ENCODE measurements at regions not wholly inside any gene's neighbourhood (a gene's known extent, or its start where the extent isn't known, plus 50 kb on each side); places are given as distances from the start of the nearest gene placed in this dataset.
A peak's percentile ranks its signal among the peaks of the same experiment; 100 is the strongest.

DNA sequence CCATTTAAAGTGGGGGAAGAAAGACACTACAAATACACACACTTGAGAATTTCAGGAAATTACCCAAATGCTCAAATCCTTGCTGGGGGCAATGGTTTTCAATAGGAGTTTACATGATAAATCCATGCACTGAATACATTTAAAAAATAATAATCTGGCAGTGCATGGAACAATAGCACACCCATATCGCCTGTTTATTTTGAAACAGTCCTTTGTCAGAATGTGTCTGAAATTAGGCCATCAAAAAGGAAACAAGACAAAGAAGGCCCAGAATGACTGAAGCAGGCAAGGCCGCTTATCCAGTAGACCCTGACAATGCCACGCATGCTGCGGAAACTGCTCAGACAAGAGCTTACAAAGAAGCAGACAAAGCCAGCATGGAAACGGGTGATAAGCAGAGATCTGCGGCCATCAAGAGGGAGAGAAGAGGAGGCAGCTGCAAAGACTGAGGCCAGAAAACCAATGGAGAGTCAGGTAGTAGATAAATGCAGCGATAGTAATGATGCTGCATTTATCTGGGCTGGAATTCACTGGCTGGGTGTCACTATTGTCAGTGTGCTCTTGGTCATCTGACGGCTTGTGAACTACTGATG, 211.9 kb upstream of the CNR1 start:
- DNase-seq: no peak

DNA sequence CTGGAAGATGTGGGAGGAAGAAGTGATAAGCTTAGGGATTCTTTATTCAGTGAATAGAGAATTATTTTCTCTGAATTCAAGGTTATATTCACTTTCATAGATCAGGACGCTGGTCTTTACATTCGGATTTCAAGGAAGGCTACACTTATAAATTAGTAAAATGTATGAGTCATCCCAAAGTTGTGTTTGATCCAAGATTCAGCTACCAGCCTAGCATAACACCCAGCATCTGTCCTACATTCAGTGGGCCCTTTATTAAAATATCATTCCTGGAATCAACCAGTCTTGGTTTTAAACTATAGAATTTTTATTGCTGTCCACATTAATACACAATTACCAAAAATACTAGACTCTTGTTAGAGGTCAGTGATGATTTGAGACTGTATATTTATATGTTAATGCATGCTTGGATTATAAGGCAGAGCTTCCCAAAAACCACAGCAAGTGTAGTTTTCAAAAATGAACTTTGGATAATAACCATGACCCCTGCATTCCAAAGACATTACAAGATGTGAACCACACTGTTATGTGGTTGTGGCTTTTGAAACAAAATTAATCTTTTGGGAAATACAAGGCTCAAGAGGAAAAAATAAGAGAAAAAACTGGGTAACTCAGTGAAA, 210.7 kb upstream of the CNR1 start:
- DNase-seq: no peak

GRCh38 chr6:88376197-88376596, 210.1 kb upstream of the CNR1 start:
- DNase-seq: no peak

DNA sequence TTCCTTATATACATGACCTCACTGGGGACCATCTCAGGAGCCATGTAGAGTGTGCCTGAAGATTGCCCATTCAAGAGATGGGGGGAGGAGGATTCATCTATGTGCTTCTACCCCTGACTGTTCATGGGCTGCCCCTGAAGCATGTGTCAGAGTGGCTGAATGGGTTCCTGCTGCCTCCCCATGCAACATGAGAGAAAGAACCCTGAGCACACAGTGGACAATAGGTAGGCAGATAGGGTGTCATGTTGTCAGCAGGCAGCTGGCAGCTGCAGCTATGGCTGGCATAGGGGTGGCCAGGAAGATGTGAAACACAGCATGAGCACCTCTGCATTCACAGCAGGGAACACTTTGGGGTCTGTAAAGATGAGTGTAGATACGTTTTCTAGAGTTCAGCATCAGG, 208.4 kb upstream of the CNR1 start:
- no peak for DNase-seq

GRCh38 chr6:88371480-88371879, 205.3 kb upstream of the CNR1 start:
- no peak for DNase-seq

DNA sequence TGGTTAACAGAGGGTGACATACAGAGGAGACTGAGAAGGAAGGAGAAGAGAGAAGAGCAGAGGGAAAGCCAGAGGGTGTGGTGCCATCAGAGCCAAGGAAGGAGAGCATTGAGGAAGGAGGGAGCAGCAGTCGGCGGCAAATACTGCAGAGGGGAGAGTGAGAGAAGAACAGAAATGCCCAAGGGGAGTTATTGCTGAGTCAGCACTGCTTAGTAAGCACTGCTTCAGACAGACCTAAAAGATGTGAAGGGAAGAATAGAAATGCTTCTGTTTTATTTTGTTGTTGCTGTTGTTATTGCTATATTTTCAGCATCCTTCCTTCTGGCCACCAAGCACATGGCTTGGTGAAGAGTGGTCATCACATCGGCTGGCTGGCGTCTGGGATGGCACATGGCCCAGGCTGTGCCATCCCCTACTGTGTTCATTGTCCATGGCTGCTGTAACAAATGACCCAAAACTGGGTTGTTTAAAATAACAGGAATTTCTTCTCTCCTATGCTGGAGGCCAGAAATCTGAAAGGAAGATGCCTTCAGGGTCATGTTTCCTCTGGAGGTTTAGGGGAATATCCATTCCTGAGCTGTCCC, 204.1 kb upstream of the CNR1 start:
- DNase-seq: no peak

GRCh38 chr6:88369262-88369661, 203.1 kb upstream of the CNR1 start:
- no peak for DNase-seq

DNA sequence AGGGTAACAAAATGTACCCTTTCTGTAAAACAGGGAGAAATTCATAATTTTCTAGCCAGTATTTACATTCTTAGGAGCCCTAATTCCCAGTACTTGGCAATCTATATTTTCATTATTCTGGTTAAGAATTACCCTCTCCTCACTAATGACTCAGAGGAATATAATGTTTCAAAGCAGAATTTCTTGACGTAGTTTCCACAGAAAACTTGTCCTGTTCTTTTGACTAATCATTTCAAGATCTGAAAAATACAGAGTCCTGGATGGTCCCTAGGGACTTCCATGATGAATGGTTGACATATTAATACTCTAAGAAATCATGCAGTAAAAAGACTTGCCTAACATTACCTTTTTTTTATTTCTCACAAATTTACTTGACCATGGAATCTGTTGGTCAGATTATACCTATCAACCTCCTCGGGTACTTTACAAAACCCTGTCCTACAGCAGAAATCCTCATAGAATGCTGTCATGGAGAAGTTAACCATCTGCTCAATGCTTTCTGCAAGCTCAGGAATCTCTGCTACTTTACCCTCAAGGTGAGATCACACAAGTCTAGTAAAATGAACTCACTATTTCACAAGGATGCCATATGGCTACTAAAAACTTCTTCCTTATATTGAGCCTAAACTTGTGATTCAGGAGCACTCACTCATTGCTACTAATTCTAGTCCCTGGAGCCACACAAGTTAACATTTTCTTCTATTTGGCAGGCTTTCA, 202.1 kb upstream of the CNR1 start:
- peak in 1 of 2 experiments; percentile 6 for DNase-seq

DNA sequence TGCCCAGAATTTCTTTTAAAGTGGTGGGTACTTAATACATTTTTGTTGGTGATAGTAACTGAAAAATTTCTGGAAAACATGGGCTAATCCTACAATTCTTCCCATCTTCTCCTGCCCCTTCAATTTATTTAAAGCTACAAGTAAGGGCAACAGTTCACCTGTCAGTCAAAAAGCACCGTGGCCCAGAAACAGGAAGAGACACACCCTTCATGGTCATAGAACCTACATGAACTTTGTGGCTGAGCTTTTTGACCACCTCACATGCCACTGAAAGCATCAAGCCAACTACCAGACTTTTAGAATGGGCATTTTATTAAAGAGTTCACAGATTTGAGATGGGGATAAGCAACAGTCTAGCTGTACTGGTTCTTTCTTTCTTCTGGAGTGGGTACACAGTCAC, 201.1 kb upstream of the CNR1 start:
- no peak for DNase-seq

DNA sequence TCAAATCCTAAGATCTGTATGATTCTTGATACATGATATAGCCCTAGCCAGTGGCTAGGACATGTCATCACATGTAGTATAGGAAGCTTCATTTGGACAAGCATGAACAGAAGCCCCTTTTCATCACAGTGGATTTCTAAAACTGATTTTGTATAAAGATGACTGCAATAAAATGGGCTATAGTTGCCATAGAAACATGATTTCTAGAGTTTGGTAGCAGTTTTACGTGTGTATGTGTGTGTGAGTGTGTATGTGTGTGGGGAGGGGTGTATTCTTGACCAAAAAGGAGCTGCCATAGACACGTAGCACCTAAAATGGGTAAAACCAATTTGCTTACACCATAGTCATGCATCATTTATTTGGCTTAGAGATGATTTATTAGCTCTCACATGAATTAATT, 200.5 kb upstream of the CNR1 start:
- DNase-seq: no peak

DNA sequence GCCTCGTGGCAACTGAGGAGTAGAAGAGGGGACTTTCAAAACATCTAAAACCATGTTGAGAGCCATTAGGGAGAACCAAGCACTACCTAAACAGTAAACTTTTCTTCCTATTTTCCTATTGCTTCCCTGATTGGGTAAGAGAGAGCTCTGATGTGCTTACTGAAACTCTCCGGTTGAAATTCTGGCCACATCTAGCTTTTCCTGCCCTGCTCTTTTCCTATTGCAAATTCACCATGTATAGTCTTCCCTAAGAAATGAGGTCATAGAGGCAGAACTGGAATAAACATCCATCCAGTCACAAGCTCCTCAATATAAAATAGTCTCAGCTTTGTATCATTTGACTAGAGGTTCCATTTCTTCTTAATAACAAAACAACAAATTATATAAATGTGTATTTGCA, 199.5 kb upstream of the CNR1 start:
- no peak for DNase-seq

- DNase-seq: no peak
Measured at GRCh38 chr6:88365230-88365629, 199.1 kb upstream of the CNR1 start.

GRCh38 chr6:88361754-88362153, 195.6 kb upstream of the CNR1 start:
- no peak for DNase-seq

- DNase-seq: no peak
Measured at GRCh38 chr6:88361298-88361697, 195.2 kb upstream of the CNR1 start.

DNA sequence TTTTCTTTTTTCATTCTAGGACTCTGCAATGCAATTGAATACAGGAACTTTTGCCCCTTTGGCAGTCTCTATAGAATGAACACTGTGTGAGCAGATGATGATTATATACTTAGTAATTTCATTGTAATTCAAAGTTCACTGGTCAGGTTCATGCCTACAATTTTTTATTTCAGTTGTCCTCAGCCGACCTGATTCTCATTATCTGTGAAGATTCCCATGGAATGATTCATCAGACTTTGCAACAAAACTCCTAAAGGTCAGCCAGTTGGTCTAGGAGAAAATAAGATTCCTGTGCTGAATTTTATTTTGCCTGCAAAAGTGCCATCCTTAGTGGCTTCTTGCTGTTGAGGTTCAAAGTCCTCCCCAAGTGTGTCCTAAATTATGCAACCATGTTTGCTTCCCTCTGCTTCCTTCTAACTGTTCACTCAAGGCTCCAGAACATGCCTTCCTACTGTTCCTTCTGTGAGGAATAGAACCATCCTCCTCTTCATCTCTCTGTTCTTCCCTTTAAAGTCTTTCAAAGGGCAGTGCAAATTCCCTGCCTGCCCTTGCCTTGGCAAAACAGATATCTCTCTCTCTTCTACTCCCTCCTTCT, 194.2 kb upstream of the CNR1 start:
- no peak for DNase-seq

DNA sequence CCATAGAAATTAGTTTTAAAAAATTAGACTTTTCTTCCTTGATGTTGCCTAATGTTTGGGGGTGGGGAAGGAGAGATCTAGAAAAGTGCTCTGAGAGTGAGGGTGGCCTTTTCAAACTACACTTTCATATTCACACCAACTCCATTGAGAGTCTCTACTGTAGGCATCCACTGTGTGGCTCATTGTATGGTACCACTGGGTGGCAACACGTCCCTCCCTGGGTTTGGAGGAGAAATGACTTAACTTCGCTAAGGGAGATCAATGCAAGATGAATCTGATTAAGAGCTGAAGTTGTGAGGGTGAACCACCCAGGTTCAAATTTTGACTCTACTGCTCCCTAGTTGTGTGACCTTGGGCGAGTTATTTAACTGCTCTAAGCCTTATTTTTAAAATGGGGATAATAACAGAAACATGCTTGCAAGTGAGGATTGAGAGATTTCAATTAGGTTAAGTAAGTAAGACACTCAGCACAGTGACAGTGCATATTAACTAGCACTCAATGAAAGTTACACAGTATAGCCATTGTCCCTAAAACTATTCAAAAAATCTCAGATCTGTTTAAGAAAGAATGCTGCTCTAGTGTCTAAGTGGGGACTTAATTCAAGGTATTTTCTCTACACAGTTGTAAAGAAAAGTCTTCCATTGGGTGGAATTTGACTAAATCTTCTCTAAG, 193.5 kb upstream of the CNR1 start:
- no peak for DNase-seq

GRCh38 chr6:88358846-88359245, 192.7 kb upstream of the CNR1 start:
- DNase-seq: no peak

GRCh38 chr6:88349511-88349910, 183.4 kb upstream of the CNR1 start:
- no peak for DNase-seq

DNA sequence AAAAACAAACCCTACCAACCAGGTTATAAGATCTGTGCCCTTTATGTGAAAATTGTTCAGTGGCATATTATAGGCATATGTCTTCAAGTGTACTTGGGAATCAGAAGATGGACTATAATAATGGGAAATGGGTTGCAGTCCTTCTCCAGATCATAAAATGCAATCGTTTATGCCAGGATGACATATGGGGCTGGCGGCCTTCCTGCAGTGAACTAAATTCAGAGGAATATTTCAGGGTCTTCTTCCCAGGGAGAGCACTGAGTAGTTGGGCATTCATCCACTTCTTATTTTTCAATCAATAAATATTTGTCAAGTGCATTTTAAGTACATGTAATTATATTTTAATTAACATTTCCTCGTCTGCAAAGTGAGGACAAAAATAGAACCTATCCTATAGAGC, 176.2 kb upstream of the CNR1 start:
- DNase-seq: peak in 1 of 2 experiments; percentile 12

DNA sequence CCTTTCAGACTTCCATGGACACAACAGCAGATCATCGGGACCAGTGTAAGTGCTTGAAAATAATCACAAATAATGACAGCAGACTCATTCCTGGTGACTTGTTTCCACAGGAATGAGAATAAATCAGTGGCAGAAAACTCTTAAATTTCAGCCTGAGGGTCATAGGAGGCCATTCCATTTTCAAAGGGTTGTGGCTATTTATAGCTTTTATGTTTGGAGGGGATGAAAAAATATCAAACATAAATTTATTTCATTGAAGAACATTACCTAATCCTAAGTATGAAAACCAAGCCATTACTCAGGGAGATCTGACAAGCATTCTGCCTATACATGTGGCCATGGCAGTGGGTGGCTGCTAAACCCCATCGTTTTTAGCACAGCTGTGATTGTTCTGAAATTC, 173.6 kb upstream of the CNR1 start:
- DNase-seq: no peak

DNA sequence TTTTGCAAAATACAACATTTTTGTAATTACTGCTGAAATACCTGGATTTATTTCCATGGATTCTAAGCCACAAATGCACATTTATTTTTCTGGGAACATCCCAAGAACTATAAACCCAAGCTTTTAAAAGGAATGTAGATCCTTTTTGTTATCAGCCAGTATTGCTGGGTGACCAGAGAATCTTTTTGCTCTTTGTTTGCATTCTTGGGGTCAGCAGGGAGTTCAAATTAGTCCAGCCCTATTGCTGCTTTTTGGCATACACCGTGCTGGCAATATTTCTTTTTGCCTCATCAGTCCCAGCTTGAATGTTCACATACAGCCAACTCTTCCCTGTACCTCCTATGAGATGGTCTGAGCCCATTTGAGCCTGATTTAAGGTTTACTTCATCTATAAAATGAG, 155.2 kb upstream of the CNR1 start:
- DNase-seq: no peak

DNA sequence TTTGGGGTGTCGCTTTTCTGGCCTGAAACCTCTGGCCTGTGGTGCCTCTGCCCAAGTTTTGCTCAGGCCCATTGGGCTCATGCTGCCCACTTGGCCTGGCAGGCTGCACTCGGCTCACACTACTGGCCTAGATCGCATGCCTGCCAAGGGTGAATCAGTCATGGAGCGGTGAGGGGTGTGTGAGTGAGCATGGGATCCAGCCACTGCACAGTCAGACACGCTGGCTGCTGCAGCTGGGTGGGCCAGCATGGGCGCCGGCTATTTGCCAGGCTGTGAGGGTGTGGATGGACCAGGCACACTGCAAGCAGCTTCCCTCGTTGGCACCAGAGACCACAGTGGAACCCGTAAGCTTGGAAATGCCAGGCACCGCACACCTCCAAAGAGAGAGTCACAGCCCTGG, 145.4 kb upstream of the CNR1 start:
- DNase-seq: no peak

DNA sequence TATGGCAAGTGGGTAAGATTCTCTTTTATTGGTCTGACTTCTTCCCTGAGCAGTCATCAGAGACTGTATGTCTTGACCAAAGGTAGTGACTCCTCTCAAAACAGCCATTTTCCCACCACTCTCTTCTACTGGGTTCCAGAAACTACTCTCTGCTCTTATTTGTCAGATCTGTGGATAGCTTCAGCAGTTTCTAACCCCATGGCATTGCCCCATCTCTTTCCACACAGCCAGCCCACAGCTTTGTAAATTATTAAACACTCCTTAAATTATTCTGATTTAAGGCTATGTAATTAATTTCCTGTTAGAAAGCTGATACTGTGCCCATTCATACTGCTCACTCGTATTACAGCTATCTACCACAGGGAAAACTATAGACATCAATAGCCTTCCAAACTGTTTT, 138.4 kb upstream of the CNR1 start:
- DNase-seq: no peak
